NCI-H345 (cell line): ENCODE measurements at regions not wholly inside any gene's neighbourhood (a gene's known extent, or its start where the extent isn't known, plus 50 kb on each side); places are given as distances from the start of the nearest gene placed in this dataset.

Source experiments
- DNase-seq: peaks from one replicate; lab custom pipeline; 2025; lab: John Stamatoyannopoulos, UW

GRCh38 chr1:214823311-214824117 is 220.5 kb downstream of the CENPF start:
- DNase-seq: no peak

- DNase-seq: no peak
Measured at GRCh38 chr1:214824763-214825162, 221.8 kb downstream of the CENPF start.

GRCh38 chr1:214826619-214827018 is 223.6 kb downstream of the CENPF start:
- no peak for DNase-seq

GRCh38 chr1:214827883-214828282 is 224.9 kb downstream of the CENPF start:
- DNase-seq: no peak

- no peak for DNase-seq
Measured at GRCh38 chr1:214830941-214831340, 227.9 kb downstream of the CENPF start.

- no peak for DNase-seq
Measured at GRCh38 chr1:214831956-214832355, 229.0 kb downstream of the CENPF start.

GRCh38 chr1:214833178-214833756 is 230.3 kb downstream of the CENPF start:
- DNase-seq: no peak

- no peak for DNase-seq
Measured at GRCh38 chr1:214837376-214837775, 234.4 kb downstream of the CENPF start.

GRCh38 chr1:214838351-214838750 is 235.4 kb downstream of the CENPF start:
- no peak for DNase-seq

- DNase-seq: no peak
Measured at GRCh38 chr1:214840356-214840755, 237.4 kb downstream of the CENPF start.

GRCh38 chr1:214842856-214843255 is 239.7 kb upstream of the KCNK2 start:
- no peak for DNase-seq

- no peak for DNase-seq
Measured at GRCh38 chr1:214843281-214843680, 239.3 kb upstream of the KCNK2 start.

- DNase-seq: no peak
Measured at GRCh38 chr1:214844319-214844718, 238.2 kb upstream of the KCNK2 start.

GRCh38 chr1:214846276-214846675 is 236.3 kb upstream of the KCNK2 start:
- no peak for DNase-seq

GRCh38 chr1:214847071-214847810 is 235.3 kb upstream of the KCNK2 start:
- DNase-seq: no peak

- no peak for DNase-seq
Measured at GRCh38 chr1:214848101-214848500, 234.4 kb upstream of the KCNK2 start.

- DNase-seq: no peak
Measured at GRCh38 chr1:214850432-214851050, 232.0 kb upstream of the KCNK2 start.

GRCh38 chr1:214853340-214853739 is 229.2 kb upstream of the KCNK2 start:
- DNase-seq: no peak

- DNase-seq: no peak
Measured at GRCh38 chr1:214854126-214854875, 228.2 kb upstream of the KCNK2 start.

GRCh38 chr1:214856843-214857242 is 225.7 kb upstream of the KCNK2 start:
- no peak for DNase-seq

GRCh38 chr1:214857716-214858115 is 224.8 kb upstream of the KCNK2 start:
- DNase-seq: no peak

- peak; percentile 65 for DNase-seq
Measured at GRCh38 chr1:214859647-214860046, 222.9 kb upstream of the KCNK2 start.
